Common myeloid progenitor, CD34-positive (primary cell): ENCODE measurements at regions not wholly inside any gene's neighbourhood (a gene's known extent, or its start where the extent isn't known, plus 50 kb on each side); places are given as distances from the start of the nearest gene placed in this dataset.
"Not testable (repeated sequence)": the region's sequence is repeated elsewhere in the genome, so short reads cannot be mapped to it uniquely, and the experiment has no call there.

Experiments
- CTCF ChIA-PET: fragments of 350-600 bp; sonication (Branson Sonifier 250); formaldehyde crosslinking; loops from one replicate; lab custom pipeline; 2021; ENCODE audit warnings: antibody characterized with exemption; lab: Charles Lee
- POLR2A ChIA-PET: fragments of 350-600 bp; sonication (Branson Sonifier 250); formaldehyde crosslinking; loops from one replicate; lab custom pipeline; 2021; ENCODE audit warnings: antibody characterized with exemption; lab: Charles Lee
- DNase-seq, 3 donors: peaks; one replicate each; pipeline versions ENCODE4 v3.0.0 to v3.0.0-alpha.2; 2013
- H3K27ac ChIP-seq, 2 experiments: 1 replicate in 1 of 2; 2 replicates in 1 of 2; pipeline ENCODE4 v1.7.0; 2013; ENCODE audit warnings: inconsistent platforms in 2 of 2, low read length in 2 of 2, mild to moderate bottlenecking in 2 of 2, low read depth in 1 of 2, moderate library complexity in 1 of 2; ENCODE audit not compliant: severe bottlenecking in 2 of 2, insufficient read depth in 1 of 2, poor library complexity in 1 of 2
- H3K27me3 ChIP-seq, 5 experiments: replicated peaks in 2 of 5; 1 replicate in 3 of 5; 2 replicates in 2 of 5; pipeline versions ENCODE4 v1.6.1 to v1.7.0; 2013; ENCODE audit warnings: low read length in 4 of 5, mild to moderate bottlenecking in 2 of 5, moderate library complexity in 2 of 5, inconsistent platforms in 1 of 5; ENCODE audit not compliant: insufficient read depth in 5 of 5, control insufficient read depth in 4 of 5
- H3K36me3 ChIP-seq, 4 experiments: 1 replicate in 2 of 4; 2 replicates in 2 of 4; pipeline versions ENCODE4 v1.6.1 to v1.7.0; 2013; ENCODE audit warnings: low read length in 3 of 4, control low read depth in 1 of 4, mild to moderate bottlenecking in 1 of 4; ENCODE audit not compliant: control insufficient read depth in 4 of 4, insufficient read depth in 4 of 4
- H3K4me1 ChIP-seq, 4 experiments: 1 replicate in 3 of 4; 2 replicates in 1 of 4; pipeline versions ENCODE4 v1.6.1 to v1.7.1; 2013; ENCODE audit warnings: low read length in 3 of 4, mild to moderate bottlenecking in 3 of 4, control low read depth in 1 of 4, inconsistent platforms in 1 of 4, moderate library complexity in 1 of 4; ENCODE audit not compliant: control insufficient read depth in 4 of 4, insufficient read depth in 4 of 4; ENCODE audit errors: control extremely low read depth in 1 of 4
- H3K4me3 ChIP-seq, 7 experiments: 1 replicate in 4 of 7; 2 replicates in 3 of 7; pipeline versions ENCODE4 v1.5.1 to v1.7.0; 2013; ENCODE audit warnings: mild to moderate bottlenecking in 7 of 7, low read length in 6 of 7, moderate library complexity in 6 of 7, inconsistent platforms in 2 of 7, low read depth in 2 of 7, control low read depth in 1 of 7; ENCODE audit not compliant: insufficient read depth in 4 of 7, control insufficient read depth in 1 of 7; ENCODE audit errors: extremely low read depth in 1 of 7
- H3K9me3 ChIP-seq, 5 experiments: 1 replicate in 4 of 5; 2 replicates in 1 of 5; pipeline versions ENCODE4 v1.6.1 to v1.7.1; 2013; ENCODE audit warnings: low read length in 4 of 5, mild to moderate bottlenecking in 2 of 5, inconsistent platforms in 1 of 5, low read depth in 1 of 5, moderate library complexity in 1 of 5; ENCODE audit not compliant: control insufficient read depth in 4 of 5, insufficient read depth in 2 of 5; ENCODE audit errors: control extremely low read depth in 1 of 5
- WGBS: methylation state at CpG from one replicate; pipeline ENCODE4 v1.1.5; 2013; ENCODE audit not compliant: insufficient coverage; 5-methylcytosine and 5-hydroxymethylcytosine counted together

DNA sequence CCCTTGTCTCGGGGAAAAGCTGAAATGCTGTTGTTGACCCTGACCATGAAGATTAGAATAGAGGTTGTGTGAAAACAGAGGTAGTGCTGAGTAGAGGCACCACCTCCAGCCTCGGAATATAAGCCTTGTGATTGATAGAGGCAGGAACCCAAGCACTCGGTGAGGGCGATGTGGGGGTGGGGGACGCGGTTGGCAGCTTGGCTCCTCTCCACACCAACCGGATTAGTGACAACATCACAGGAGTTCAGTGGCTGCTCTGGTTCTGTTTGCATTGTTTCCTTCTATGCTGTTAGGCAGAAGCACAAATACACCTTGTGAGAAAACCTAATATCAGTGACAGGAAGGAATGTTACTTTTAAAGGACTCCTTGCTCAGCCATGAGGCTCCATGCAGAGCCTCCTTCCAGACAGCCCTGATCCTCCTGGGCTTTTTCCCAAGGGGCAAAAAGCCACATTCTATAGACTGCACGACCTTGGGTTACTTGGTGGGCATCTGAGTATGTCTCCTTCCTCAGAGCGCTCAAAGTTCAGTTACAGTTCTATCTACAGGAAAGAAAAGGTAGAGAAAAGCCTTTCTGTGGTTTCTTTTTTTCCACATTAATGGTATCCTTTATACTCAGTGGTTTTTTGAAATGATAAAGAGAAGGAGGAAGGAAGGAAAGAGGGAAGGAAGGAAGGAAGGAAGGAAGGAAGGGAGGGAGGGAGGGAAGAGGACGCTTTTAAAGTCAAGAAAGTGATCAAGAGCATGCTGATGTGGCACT is 150.4 kb upstream of the NOCT start:
- ChIA-PET POLR2A (no interaction called here), CTCF (no interaction called here)
- Histone ChIP-seq H3K9me3 (no peaks in the 10 kb centered on the region), H3K36me3 (no peaks in the 10 kb centered on the region), H3K27ac (no peak overlapping the region), H3K4me3 (peak overlapping the region in 1 of 7 experiments; percentile 46), H3K27me3 (peaks cover 0 to 2% (median 0%) of the 10 kb centered on the region in 5 experiments), H3K4me1 (peaks cover 0 to 13% (median 6%) of the 10 kb centered on the region in 4 experiments)
- 23% methylated on average over 6 of the region's 10 CpGs for WGBS
- DNase-seq = peak in 2 of 3 donors; percentile 44 to 59

GRCh38 chr4:138863160-138863559 is 152.4 kb upstream of the NOCT start:
- WGBS = 90% methylated on average over 2 of the region's 4 CpGs
- ChIA-PET CTCF (interaction anchor here (1.0 kb wide), 1 partner anchor 183 kb away, joined by 3 read pairs; no protein-coding TSS in a partner anchor), POLR2A (no interaction called here)
- H3K9me3 ChIP-seq = no peaks in the 10 kb centered on the region
- no peak overlapping the region for H3K27ac ChIP-seq
- peaks cover 0 to 2% (median 0%) of the 10 kb centered on the region in 5 experiments for H3K27me3 ChIP-seq
- H3K36me3 ChIP-seq = no peaks in the 10 kb centered on the region
- H3K4me1 ChIP-seq = peaks cover 0 to 13% (median 6%) of the 10 kb centered on the region in 4 experiments
- H3K4me3 ChIP-seq = no peak overlapping the region
- no peak for DNase-seq

- Histone ChIP-seq H3K4me3 (no peak overlapping the region), H3K27me3 (peaks cover 0 to 2% (median 0%) of the 10 kb centered on the region in 5 experiments), H3K27ac (no peak overlapping the region), H3K4me1 (peaks cover 0 to 13% (median 6%) of the 10 kb centered on the region in 4 experiments), H3K9me3 (no peaks in the 10 kb centered on the region), H3K36me3 (no peaks in the 10 kb centered on the region)
- ChIA-PET POLR2A (no interaction called here), CTCF (interaction anchor here (1.0 kb wide), 1 partner anchor 10 kb away, joined by 3 read pairs; no protein-coding TSS in a partner anchor)
- DNase-seq = no peak
- WGBS = 100% methylated on average over 5 of the region's 5 CpGs
These were observed 154.4 kb upstream of the NOCT start for GRCh38 chr4:138861135-138861534.

- CTCF ChIA-PET = interaction anchor here (1.0 to 1.1 kb wide), 2 partner anchors 11 to 12 kb away, joined by 3 read pairs; no protein-coding TSS in a partner anchor
- H3K27ac ChIP-seq, H3K36me3 ChIP-seq, DNase-seq, POLR2A ChIA-PET, H3K4me1 ChIP-seq, H3K27me3 ChIP-seq, H3K9me3 ChIP-seq, H3K4me3 ChIP-seq: not testable (repeated sequence)
- no CpG with 5 or more reads among the region's 1 CpG for WGBS
These were observed 155.2 kb upstream of the NOCT start for GRCh38 chr4:138860357-138860756.

GRCh38 chr4:138859254-138859653 is 156.3 kb upstream of the NOCT start:
- WGBS = 61% methylated on average over 2 of the region's 4 CpGs
- CTCF ChIA-PET = no interaction called here
- POLR2A ChIA-PET = no interaction called here

DNA sequence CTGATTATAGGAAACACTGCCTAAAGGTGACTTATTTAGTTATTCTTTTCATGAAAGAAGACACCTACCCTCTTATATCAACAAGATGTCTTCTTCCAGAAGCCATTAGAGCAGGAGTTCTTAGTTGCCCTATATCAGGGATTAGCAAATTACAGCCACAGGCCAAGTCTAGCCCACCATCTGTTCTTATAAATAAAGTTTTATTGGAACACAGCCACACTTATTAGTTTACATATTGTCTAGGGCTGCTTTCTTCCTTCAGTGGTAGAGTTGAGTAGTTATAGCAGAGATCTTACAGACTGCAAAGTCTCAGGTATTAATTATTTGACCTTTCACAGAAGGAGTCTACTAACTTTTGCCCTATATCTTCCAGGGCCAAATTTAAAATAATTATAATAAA is 157.2 kb upstream of the NOCT start:
- no peaks in the 10 kb centered on the region for H3K9me3 ChIP-seq
- no peaks in the 10 kb centered on the region for H3K4me1 ChIP-seq
- DNase-seq = no peak
- ChIA-PET POLR2A (no interaction called here), CTCF (no interaction called here)
- H3K4me3 ChIP-seq = no peak overlapping the region
- no peaks in the 10 kb centered on the region for H3K27me3 ChIP-seq
- H3K27ac ChIP-seq = no peak overlapping the region
- H3K36me3 ChIP-seq = no peaks in the 10 kb centered on the region

More at GRCh38 chr4:138859254-138859653, 156.3 kb upstream of the NOCT start:
- H3K36me3 ChIP-seq = no peaks in the 10 kb centered on the region
- no peaks in the 10 kb centered on the region for H3K9me3 ChIP-seq
- no peak overlapping the region for H3K27ac ChIP-seq
- H3K4me3 ChIP-seq = no peak overlapping the region
- peak in 2 of 3 donors; percentile 17 to 28 for DNase-seq
- H3K4me1 ChIP-seq = no peaks in the 10 kb centered on the region
- no peaks in the 10 kb centered on the region for H3K27me3 ChIP-seq

GRCh38 chr4:138857416-138857815 is 158.2 kb upstream of the NOCT start:
- H3K36me3 ChIP-seq = no peaks in the 10 kb centered on the region
- ChIA-PET POLR2A (no interaction called here), CTCF (no interaction called here)
- DNase-seq = no peak
- no peaks in the 10 kb centered on the region for H3K9me3 ChIP-seq
- H3K27me3 ChIP-seq = peaks cover 0 to 7% (median 3%) of the 10 kb centered on the region in 5 experiments
- WGBS = 96% methylated on average over 2 of the region's 2 CpGs
- H3K4me3 ChIP-seq = no peak overlapping the region
- no peak overlapping the region for H3K27ac ChIP-seq
- no peaks in the 10 kb centered on the region for H3K4me1 ChIP-seq
